Upper lobe of left lung (tissue), 4 donors: ENCODE measurements at regions not wholly inside any gene's neighbourhood (a gene's known extent, or its start where the extent isn't known, plus 50 kb on each side); places are given as distances from the start of the nearest gene placed in this dataset.

Source experiments
- CTCF ChIP-seq, 6 experiments: fragments of 450-650 bp in 4 of 6; fragments of 200-600 bp in 2 of 6; sonication (generic) in 2 of 6; IDR thresholded peaks; one replicate each; pipeline ENCODE4 v1.5.1; 2016 to 2019; ENCODE audit warnings: antibody characterized with exemption in 6 of 6
- POLR2AphosphoS5 ChIP-seq, 2 donors: sonication (generic); formaldehyde crosslinking; IDR thresholded peaks; one replicate each; pipeline ENCODE4 v1.5.1; 2017; ENCODE audit warnings: antibody characterized with exemption in 2 of 2

- no peak for TF ChIP-seq POLR2AphosphoS5 (IDR thresholded peaks at IDR 0.05)
- TF ChIP-seq CTCF (IDR thresholded peaks at IDR 0.05) = no peak
These were observed 240.7 kb downstream of the FOXD2 start for GRCh38 chr1:47678464-47678980.
